HG03045 (cell line): ENCODE measurements at regions not wholly inside any gene's neighbourhood (a gene's known extent, or its start where the extent isn't known, plus 50 kb on each side); places are given as distances from the start of the nearest gene placed in this dataset.
"Not testable (repeated sequence)": the region's sequence is repeated elsewhere in the genome, so short reads cannot be mapped to it uniquely, and the experiment has no call there.

Source experiments
- ATAC-seq: cut with Tn5 transposase; IDR thresholded peaks from one replicate; pipeline ENCODE4 v1.9.1; 2021; ENCODE audit warnings: mild to moderate bottlenecking, moderate library complexity; ENCODE audit not compliant: unreplicated experiment

DNA sequence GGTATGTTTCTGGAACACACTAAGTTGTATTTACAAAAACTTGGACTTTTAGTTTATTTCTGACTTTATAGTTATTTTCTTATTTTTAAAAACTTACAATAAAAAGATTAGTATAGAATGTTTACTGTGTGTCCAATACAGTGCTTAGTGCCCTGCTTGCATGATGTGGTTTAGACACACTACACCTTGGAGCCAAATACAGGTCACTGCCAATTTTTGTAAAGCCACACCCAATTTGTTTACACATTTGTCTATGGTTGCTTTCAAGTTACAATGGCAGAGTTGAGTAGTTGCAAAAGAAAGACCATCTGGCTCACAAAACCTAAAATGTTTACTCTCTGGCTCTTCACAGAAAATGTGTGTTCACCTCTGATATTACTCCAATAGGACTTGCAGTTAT lies 807.1 kb downstream of the KCNJ2 start:
- ATAC-seq = no peak

GRCh38 chr17:70984873-70985272 lies 815.5 kb downstream of the KCNJ2 start:
- ATAC-seq = no peak

DNA sequence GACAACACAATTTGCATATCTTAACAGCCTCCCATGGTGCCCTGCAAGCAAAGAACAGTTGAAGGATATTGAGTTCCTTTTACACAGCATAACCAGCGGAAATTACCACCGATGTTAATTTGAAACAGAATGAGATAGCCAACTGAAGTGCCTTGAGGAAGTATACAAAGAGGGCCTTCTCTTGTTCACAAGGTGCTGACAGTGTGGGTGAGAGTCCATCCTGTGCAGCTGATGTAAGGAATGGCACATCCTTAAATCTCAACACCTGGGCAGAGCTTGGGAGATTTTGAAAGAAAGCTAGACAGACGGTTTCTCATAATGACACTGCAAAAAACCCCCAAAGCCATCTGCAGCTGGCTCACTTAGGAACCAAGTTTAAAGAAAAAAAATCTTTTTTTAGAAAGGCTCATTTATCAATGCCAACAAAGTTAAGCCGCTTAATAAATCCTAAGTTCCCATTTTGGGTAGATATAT lies 818.6 kb downstream of the KCNJ2 start:
- no peak for ATAC-seq

- ATAC-seq = no peak
Measured at GRCh38 chr17:70988622-70989021, 819.3 kb downstream of the KCNJ2 start.

- no peak for ATAC-seq
Measured at GRCh38 chr17:70989280-70989679, 819.9 kb downstream of the KCNJ2 start.

DNA sequence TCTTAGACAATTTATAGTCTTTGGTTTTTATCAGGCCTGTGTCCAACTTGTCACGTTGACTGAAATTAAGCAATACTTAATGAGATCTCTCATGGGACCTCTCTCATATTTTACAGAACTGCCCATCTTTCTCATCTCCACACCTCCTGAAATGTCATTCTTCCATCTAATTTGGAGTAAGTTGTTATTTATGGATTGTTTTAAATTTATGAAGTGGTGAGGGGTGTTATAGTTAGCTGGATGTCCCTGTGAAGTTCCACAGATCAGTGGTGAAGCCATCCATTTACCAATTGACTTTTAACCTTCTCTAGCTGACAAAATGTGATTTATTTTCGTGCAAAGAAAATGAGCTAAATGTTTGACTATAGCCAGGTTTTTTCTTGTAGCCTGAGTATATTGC lies 824.9 kb downstream of the KCNJ2 start:
- no peak for ATAC-seq

- no peak for ATAC-seq
Measured at GRCh38 chr17:70995997-70996396, 826.7 kb downstream of the KCNJ2 start.

DNA sequence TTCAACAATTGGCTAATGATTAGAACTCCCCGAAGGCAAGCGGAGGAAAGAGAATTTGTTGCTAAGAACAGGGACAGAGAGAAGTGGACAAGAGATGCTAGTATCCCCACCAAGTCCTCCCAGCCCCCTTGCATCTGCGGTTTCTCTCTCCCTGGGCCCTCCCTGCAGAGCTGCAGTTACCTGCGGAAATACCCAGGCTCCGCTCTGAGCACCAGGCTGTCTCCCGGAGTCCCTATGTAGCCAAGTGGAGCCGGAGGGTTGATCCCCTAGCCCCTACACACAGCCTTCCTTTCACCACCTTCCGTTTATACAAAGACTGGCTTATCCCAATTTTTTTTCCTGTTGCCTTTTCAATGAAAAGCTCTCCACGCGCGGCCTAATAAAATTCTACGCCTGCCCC lies 834.4 kb downstream of the KCNJ2 start:
- no peak for ATAC-seq

DNA sequence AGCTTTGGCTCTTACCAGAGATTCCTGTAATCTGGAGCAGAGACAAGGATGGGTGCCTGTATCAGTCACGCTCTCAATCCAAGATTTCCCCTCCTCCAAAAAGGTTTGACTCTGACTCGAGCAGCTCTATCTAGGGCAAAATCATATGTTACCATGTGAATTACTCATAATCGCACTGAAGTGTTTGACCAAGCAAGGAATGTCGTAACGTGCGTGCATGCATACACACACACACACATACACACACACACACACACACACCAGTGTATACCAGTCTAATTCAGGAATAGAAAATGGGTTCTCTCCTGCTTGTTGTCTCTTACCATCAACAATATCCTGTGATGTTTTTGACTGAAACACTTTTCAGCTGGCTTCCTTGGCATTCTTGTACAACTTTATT lies 835.1 kb downstream of the KCNJ2 start:
- ATAC-seq = no peak

DNA sequence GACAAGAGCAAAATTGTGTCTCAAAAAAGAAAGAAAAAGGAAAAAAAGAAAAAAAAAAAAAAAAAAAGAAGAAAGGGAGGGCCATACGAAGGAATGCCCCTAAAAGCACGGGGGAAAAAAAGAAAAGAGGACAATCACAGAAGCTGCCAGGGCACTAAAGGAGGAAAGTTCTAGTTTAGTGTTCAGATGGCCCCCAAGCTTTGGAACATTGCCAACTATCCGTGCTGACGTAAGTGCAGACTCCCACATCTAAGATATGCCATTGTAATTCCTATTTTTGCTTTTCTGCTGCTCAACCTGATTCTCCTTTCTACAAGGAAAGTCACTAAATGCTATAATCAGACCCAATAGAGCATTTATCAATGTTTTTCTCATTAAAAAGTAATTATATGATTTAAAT lies 842.1 kb downstream of the KCNJ2 start:
- ATAC-seq = no peak

GRCh38 chr17:71019699-71020098 lies 850.4 kb downstream of the KCNJ2 start:
- no peak for ATAC-seq

- no peak for ATAC-seq
Measured at GRCh38 chr17:71022758-71023157, 853.4 kb downstream of the KCNJ2 start.

DNA sequence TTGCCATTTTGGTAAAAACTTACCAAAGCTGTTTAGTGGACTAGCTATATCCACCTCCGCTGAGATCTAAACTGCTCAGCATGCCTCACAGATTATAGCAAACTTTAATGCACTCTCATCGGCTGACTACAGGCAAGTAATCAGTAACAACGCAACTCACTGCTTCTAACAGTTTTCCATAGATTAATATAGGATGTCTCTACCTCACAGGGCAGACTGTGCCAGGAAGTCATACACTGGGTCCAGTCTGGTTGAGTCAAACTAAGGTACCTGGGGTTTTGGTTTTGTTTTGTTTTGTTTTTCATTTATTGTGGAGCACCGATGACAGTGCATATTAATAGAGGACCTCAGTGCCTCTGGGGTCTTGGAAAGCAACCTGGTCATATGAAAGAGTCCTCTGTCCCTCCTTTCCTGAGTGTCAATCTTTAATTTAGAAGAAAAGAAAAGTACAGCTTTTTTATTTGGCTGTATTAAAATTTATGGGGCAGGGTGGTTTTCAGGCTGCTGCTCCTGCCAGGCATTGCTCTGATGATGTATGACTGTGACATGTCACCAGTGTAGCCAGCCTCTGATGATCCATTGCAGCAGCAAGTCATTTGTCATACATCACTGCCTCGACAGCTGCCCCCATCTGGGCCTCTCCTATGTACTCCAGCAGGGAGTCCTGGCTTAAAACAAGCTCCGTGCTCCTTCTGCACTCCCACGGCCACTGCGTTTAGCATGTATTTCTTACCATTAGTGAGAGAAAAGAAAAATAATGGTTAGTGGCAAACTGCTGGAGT lies 854.1 kb downstream of the KCNJ2 start:
- no peak for ATAC-seq

- no peak for ATAC-seq
Measured at GRCh38 chr17:71024172-71024571, 854.8 kb downstream of the KCNJ2 start.

- no peak for ATAC-seq
Measured at GRCh38 chr17:71024969-71025368, 855.6 kb downstream of the KCNJ2 start.

DNA sequence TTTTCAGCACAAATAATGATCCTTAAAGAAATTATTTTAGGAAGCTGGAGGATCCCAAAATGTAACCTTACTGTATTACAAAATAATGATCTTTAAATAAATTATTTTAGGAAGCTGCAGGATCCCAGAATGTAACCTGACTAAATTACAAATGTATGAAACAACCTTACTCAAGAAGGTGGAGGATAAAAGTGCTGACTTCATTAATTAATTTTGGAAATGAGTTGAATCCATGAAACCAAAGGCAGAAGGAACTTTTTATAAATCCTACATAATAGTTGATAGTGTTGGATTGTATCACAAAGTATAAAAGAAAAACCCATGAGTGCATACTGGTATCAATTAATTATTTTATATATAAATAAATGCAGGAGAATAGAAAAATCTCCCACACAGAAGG lies 859.9 kb downstream of the KCNJ2 start:
- no peak for ATAC-seq

DNA sequence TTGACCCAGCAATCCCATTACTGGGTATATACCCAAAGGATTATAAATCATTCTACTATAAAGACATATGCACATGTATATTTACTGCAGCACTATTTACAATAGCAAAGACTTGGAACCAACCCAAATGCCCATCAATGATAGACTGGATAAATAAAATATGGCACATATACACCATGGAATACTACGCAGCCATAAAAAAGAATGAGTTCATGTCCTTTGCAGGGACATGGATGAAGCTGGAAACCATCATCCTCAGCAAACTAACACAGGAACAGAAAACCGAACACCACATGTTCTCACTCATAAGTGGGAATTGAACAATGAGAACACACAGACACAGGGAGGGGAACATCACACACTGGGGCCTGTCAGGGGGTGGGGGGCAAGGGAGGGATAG lies 862.0 kb downstream of the KCNJ2 start:
- not testable (repeated sequence) for ATAC-seq

- ATAC-seq = no peak
Measured at GRCh38 chr17:71032746-71033273, 863.5 kb downstream of the KCNJ2 start.

GRCh38 chr17:71033336-71033735 lies 864.0 kb downstream of the KCNJ2 start:
- ATAC-seq = no peak

- no peak for ATAC-seq
Measured at GRCh38 chr17:71035226-71035625, 865.9 kb downstream of the KCNJ2 start.

GRCh38 chr17:71037386-71037785 lies 868.1 kb downstream of the KCNJ2 start:
- ATAC-seq = no peak

GRCh38 chr17:71039391-71039790 lies 870.1 kb downstream of the KCNJ2 start:
- no peak for ATAC-seq

- no peak for ATAC-seq
Measured at GRCh38 chr17:71052971-71053370, 883.6 kb downstream of the KCNJ2 start.
